ENCODE measurements at regions not wholly inside any gene's neighbourhood (a gene's known extent, or its start where the extent isn't known, plus 50 kb on each side); places are given as distances from the start of the nearest gene placed in this dataset.

- peaks cover 5% of the 10 kb centered on the region for H3K27me3 Mint-ChIP-seq (ENCODE audit: low read depth)
- TF ChIP-seq CTCF (conservative IDR thresholded peaks at IDR 0.05): no peak
- no CpG with 5 or more reads among the region's 2 CpGs for WGBS (ENCODE audit: extremely low coverage, insufficient read length, low lambda C conversion rate)
- H3K4ac ChIP-seq (ENCODE audit: low read depth, low read length): no peak overlapping the region
- peak overlapping the region in 1 of 3 experiments; percentile 63; a peak in 2 of 7 replicates for H3K27ac Mint-ChIP-seq
- no peaks in the 10 kb centered on the region for H3K9me3 ChIP-seq (ENCODE audit: control insufficient read depth, low read depth, low read length)
- no peaks in the 10 kb centered on the region for H3K23me2 ChIP-seq (ENCODE audit: insufficient read length, low read depth, low read length, poor library complexity, severe bottlenecking)
- peaks cover 35 to 42% of the 10 kb centered on the region in 2 experiments for H3K4me1 Mint-ChIP-seq
- H3K27ac ChIP-seq (ENCODE audit: insufficient read length, low read depth, low read length): no peak overlapping the region
- no peak overlapping the region for H4K8ac ChIP-seq (replicated peaks; ENCODE audit: insufficient read length, low read depth, low read length)
- peaks cover 0 to 8% of the 10 kb centered on the region in 2 experiments; a peak in 3 of 5 replicates for H3K9me3 Mint-ChIP-seq
- H3K79me1 ChIP-seq (ENCODE audit: insufficient read depth, low read depth, low read length, poor library complexity, severe bottlenecking): no peaks in the 10 kb centered on the region
- H3K36me3 Mint-ChIP-seq (ENCODE audit: insufficient read depth in 1 of 3, low read depth in 3 of 3): peaks cover 0 to 15% (median 0%) of the 10 kb centered on the region in 3 experiments; a peak in 3 of 7 replicates
- H3K9ac ChIP-seq (ENCODE audit: extremely low read depth, insufficient read length, low read length): no peak overlapping the region
- no peak overlapping the region for H3T11ph ChIP-seq (ENCODE audit: low read length)
- no peak overlapping the region for H2BK12ac ChIP-seq (ENCODE audit: insufficient read length, low read depth, low read length)
- no peaks in the 10 kb centered on the region; the same call in 1 of the 2 replicates for H3K79me2 ChIP-seq (ENCODE audit: insufficient read depth, low read length)
- no peak overlapping the region for H2BK120ac ChIP-seq (ENCODE audit: low read depth, low read length, poor library complexity, severe bottlenecking)
- H2AK5ac ChIP-seq (ENCODE audit: insufficient read length, low read length): no peak overlapping the region
- no peak overlapping the region for H3K4me2 ChIP-seq (ENCODE audit: insufficient read depth, insufficient read length, low read length)
- H3K4me1 ChIP-seq (ENCODE audit: insufficient read depth, low read length): no peaks in the 10 kb centered on the region; the same call in 1 of the 2 replicates
- H3K27me3 ChIP-seq (ENCODE audit: insufficient read depth, low read length): no peaks in the 10 kb centered on the region
- no peak overlapping the region for H3K56ac ChIP-seq (ENCODE audit: insufficient read length, low read depth, low read length)
- no peak overlapping the region for H3K14ac ChIP-seq (ENCODE audit: insufficient read depth, low read length)
- H2BK20ac ChIP-seq (ENCODE audit: low read depth, low read length, poor library complexity, severe bottlenecking): no peak overlapping the region
- no peak overlapping the region for H3K18ac ChIP-seq (ENCODE audit: insufficient read length, low read depth, low read length)
- H4K20me1 ChIP-seq (ENCODE audit: control insufficient read depth, insufficient read depth, insufficient read length): no peaks in the 10 kb centered on the region
- no peak overlapping the region for H2AFZ ChIP-seq (ENCODE audit: low read length)
- H2BK15ac ChIP-seq (ENCODE audit: low read depth, low read length): no peak overlapping the region
- no peak overlapping the region for H2BK5ac ChIP-seq (ENCODE audit: insufficient read length, low read length)
- H3K23ac ChIP-seq (ENCODE audit: insufficient read length, low read depth, low read length): no peak overlapping the region
- no peak overlapping the region for H4K91ac ChIP-seq (ENCODE audit: insufficient read length, low read depth, low read length)
- H3K4me3 Mint-ChIP-seq: no peak overlapping the region; a peak in 1 of 5 replicates
- no peak for DNase-seq
- no peak overlapping the region for H4K5ac ChIP-seq (ENCODE audit: insufficient read length, low read depth, low read length)
These were observed 263.0 kb upstream of the TOPAZ1 start for GRCh38 chr3:43978708-43979107.

Measured in H9 (cell line).